AG04450 (cell line): ENCODE measurements at regions not wholly inside any gene's neighbourhood (a gene's known extent, or its start where the extent isn't known, plus 50 kb on each side); places are given as distances from the start of the nearest gene placed in this dataset.

Experiments
- CTCF ChIA-PET: fragments of 300-600, 350-600 bp; formaldehyde crosslinking; extraction: SDS; loops from one replicate; lab custom pipeline; 2022; ENCODE audit warnings: antibody characterized with exemption, inconsistent platforms; lab: Charles Lee
- POLR2A ChIA-PET: fragments of 350-600 bp; formaldehyde crosslinking; extraction: SDS; loops from one replicate; lab custom pipeline; 2021; ENCODE audit warnings: antibody characterized with exemption, inconsistent platforms; lab: Yijun Ruan, JAX
- DNase-seq: peaks from one replicate; pipeline ENCODE4 v3.0.0-alpha.2; 2011; ENCODE audit warnings: low read depth, low spot score
- H3K27ac ChIP-seq: one replicate; pipeline ENCODE4 v1.5.1; 2012; ENCODE audit warnings: low read depth, low read length, control low read depth
- H3K27me3 ChIP-seq: one replicate; pipeline ENCODE4 v1.6.0; 2012; ENCODE audit warnings: low read length; ENCODE audit not compliant: control insufficient read depth, insufficient read depth
- H3K4me3 ChIP-seq: 2 replicates; pipeline ENCODE4 v1.5.1; 2011; ENCODE audit warnings: mild to moderate bottlenecking, low read depth, low read length, control low read depth
- H3K9me3 ChIP-seq: 2 replicates; pipeline ENCODE4 v1.5.1; 2012; ENCODE audit warnings: low read length; ENCODE audit not compliant: control insufficient read depth, insufficient read depth
- CTCF ChIP-seq: IDR thresholded peaks from 2 replicates; pipeline ENCODE4 v1.5.1; 2011; ENCODE audit warnings: low read depth, low read length, control low read depth, inconsistent platforms

- no peak for TF ChIP-seq CTCF
- no peaks in the 10 kb centered on the region for H3K27me3 ChIP-seq
- CTCF ChIA-PET = interaction anchor here (1.2 kb wide), 1 partner anchor 132 kb away, joined by 3 read pairs; no protein-coding TSS in a partner anchor
Measured at GRCh38 chr14:65228436-65228835, 126.1 kb upstream of the MAX start.

GRCh38 chr14:65228956-65229747 lies 126.8 kb upstream of the MAX start:
- POLR2A ChIA-PET = no interaction called here
- H3K9me3 ChIP-seq = no peaks in the 10 kb centered on the region
- TF ChIP-seq CTCF = no peak
- peak overlapping the region; percentile 61 for H3K27ac ChIP-seq
- CTCF ChIA-PET = interaction anchor here (0.8 to 1.2 kb wide), 3 partner anchors 18 to 183 kb away, joined by 3 to 5 read pairs (median 3); no protein-coding TSS in a partner anchor
- no peaks in the 10 kb centered on the region for H3K27me3 ChIP-seq
- no peak for DNase-seq
- H3K4me3 ChIP-seq = no peak overlapping the region

More at GRCh38 chr14:65228436-65228835, 126.1 kb upstream of the MAX start:
- no peaks in the 10 kb centered on the region for H3K9me3 ChIP-seq
- no peak overlapping the region for H3K27ac ChIP-seq
- no peak for DNase-seq
- no peak overlapping the region for H3K4me3 ChIP-seq
- POLR2A ChIA-PET = no interaction called here

- Histone ChIP-seq H3K4me3 (peak overlapping the region; percentile 31), H3K27me3 (no peaks in the 10 kb centered on the region), H3K9me3 (no peaks in the 10 kb centered on the region; the same call in 1 of the 2 replicates), H3K27ac (peak overlapping the region; percentile 61)
- DNase-seq = no peak
- ChIA-PET CTCF (interaction anchor here (0.8 to 1.6 kb wide), 5 partner anchors 8 to 185 kb away, joined by 3 to 5 read pairs (median 3); no protein-coding TSS in a partner anchor), POLR2A (no interaction called here)
- TF ChIP-seq CTCF = no peak
Measured at GRCh38 chr14:65229748-65230728, 127.7 kb upstream of the MAX start.

- Histone ChIP-seq H3K9me3 (no peaks in the 10 kb centered on the region; the same call in 1 of the 2 replicates), H3K27me3 (no peaks in the 10 kb centered on the region), H3K4me3 (no peak overlapping the region), H3K27ac (no peak overlapping the region)
- CTCF ChIA-PET = interaction anchor here (0.7 to 1.6 kb wide), 2 partner anchors 184 to 931 kb away, joined by 3 to 5 read pairs; no protein-coding TSS in a partner anchor
- DNase-seq = no peak
- POLR2A ChIA-PET = interaction anchor here (1.1 kb wide), 1 partner anchor 180 kb away, joined by 3 read pairs; no protein-coding TSS in a partner anchor
- TF ChIP-seq CTCF = no peak
Measured at GRCh38 chr14:65231286-65231980, 129.1 kb upstream of the MAX start.
